Left ventricle myocardium inferior (tissue), 1 donor: ENCODE measurements at regions not wholly inside any gene's neighbourhood (a gene's known extent, or its start where the extent isn't known, plus 50 kb on each side); places are given as distances from the start of the nearest gene placed in this dataset.
"Not testable (repeated sequence)": the region's sequence is repeated elsewhere in the genome, so short reads cannot be mapped to it uniquely, and the experiment has no call there.

ENCODE experiments used
- DNase-seq: peaks from one replicate; pipeline ENCODE4 v3.0.0-alpha.2; 2020
- H3K27ac ChIP-seq: fragments of 200-600 bp; replicated peaks from 2 replicates; pipeline ENCODE4 v1.8.0; 2021
- H3K27me3 ChIP-seq: fragments of 200-600 bp; 2 replicates; pipeline ENCODE4 v1.8.0; 2021; ENCODE audit warnings: low read depth
- H3K36me3 ChIP-seq: fragments of 200-600 bp; 2 replicates; pipeline ENCODE4 v1.8.0; 2021
- H3K4me1 ChIP-seq: fragments of 200-600 bp; 2 replicates; pipeline ENCODE4 v1.8.0; 2021
- H3K4me3 ChIP-seq: fragments of 200-600 bp; 2 replicates; pipeline ENCODE4 v1.8.0; 2021; ENCODE audit warnings: mild to moderate bottlenecking, moderate library complexity
- H3K9me3 ChIP-seq: fragments of 200-600 bp; replicated peaks from 2 replicates; pipeline ENCODE4 v1.8.0; 2021
- intact Hi-C: fragments of 100-400 bp; cut with micrococcal nuclease; formaldehyde crosslinking; loops from one replicate; pipeline ENCODE4 v1.11.0; 2022
- TF ChIP-seq, protein P1 (sequence below): fragments of 200-600 bp; IDR thresholded peaks from 2 replicates; pipeline ENCODE4 v1.8.0; 2021; ENCODE audit warnings: antibody characterized with exemption, mild to moderate bottlenecking, borderline replicate concordance
- donor health status: DM: no; HTN: yes; CAD: no; lungs with severe emphysema.

DNA sequence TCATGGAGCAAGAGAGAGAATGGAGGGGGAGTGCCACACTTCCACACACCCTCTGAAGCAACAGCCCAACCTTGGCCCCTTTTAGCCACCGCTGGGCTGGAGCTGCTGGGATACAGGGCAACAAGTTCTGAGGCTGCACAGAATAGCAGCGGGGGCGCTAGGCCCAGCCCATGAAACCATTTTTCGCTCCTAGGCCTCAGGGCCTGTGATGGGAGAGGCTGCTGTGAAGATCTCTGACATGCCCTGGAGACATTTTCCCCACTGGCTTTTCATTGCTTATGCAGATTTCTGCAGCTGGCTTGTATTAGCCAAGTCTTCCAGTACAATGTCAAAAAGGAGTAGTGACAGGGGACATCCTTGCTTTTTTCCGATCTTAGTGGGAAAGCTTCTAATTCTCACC, 202.3 kb upstream of the B3GALT2 start:
- no peak for DNase-seq
- Histone ChIP-seq H3K9me3 (no peaks in the 10 kb centered on the region), H3K27ac (peak overlapping the region; percentile 44), H3K27me3 (no peaks in the 10 kb centered on the region), H3K4me3 (no peak overlapping the region), H3K4me1 (no peaks in the 10 kb centered on the region), H3K36me3 (no peaks in the 10 kb centered on the region)
- intact Hi-C loops, result no loop called here
- TF ChIP-seq, protein P1, sequence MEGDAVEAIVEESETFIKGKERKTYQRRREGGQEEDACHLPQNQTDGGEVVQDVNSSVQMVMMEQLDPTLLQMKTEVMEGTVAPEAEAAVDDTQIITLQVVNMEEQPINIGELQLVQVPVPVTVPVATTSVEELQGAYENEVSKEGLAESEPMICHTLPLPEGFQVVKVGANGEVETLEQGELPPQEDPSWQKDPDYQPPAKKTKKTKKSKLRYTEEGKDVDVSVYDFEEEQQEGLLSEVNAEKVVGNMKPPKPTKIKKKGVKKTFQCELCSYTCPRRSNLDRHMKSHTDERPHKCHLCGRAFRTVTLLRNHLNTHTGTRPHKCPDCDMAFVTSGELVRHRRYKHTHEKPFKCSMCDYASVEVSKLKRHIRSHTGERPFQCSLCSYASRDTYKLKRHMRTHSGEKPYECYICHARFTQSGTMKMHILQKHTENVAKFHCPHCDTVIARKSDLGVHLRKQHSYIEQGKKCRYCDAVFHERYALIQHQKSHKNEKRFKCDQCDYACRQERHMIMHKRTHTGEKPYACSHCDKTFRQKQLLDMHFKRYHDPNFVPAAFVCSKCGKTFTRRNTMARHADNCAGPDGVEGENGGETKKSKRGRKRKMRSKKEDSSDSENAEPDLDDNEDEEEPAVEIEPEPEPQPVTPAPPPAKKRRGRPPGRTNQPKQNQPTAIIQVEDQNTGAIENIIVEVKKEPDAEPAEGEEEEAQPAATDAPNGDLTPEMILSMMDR, result no peak

DNA sequence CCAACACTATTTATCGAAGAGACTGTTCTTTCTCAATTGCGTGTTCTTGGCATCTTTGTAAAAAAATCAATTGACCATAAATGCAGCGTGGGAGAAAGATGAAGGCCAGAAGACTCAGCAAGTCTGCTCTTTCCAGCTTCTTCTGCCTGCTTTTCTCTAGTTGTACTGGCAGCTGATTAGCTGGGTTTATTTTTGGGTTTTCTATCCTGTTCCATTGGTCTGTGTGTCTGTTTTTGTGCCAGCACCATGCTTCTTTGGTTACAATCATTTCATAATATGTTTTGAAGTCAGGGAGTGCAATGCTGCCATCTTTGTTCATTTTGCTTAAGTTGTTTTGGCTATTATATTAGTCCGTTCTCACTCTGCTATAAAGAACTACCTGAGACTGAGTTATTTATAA, 201.8 kb upstream of the B3GALT2 start:
- no peak for DNase-seq
- H3K36me3 ChIP-seq, result no peaks in the 10 kb centered on the region
- no peaks in the 10 kb centered on the region for H3K4me1 ChIP-seq
- H3K27ac ChIP-seq, result peak overlapping the region; percentile 44
- no peaks in the 10 kb centered on the region for H3K27me3 ChIP-seq
- H3K4me3 ChIP-seq, result no peak overlapping the region
- TF ChIP-seq, protein P1, result no peak
- no peaks in the 10 kb centered on the region for H3K9me3 ChIP-seq
- intact Hi-C loops, result no loop called here

DNA sequence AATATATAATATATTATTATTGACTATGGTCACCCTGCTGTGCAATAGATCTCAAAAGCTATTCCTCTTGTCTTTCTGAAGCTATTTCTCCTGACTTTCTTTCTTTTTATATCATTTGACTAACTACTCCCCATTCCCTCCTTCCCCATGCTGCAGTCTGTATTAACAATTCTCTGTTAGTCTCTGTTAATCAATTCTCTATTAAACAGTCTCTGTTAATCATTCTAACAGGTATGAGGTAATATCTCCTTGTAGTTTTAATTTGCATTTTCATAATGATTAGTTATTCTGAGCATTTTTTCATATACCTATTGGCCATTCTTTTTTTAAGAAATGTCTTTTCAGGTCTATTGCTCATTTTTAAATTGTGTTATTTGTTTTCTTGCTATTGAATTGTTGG, 201.0 kb upstream of the B3GALT2 start:
- TF ChIP-seq, protein P1, result no peak
- intact Hi-C loops, result no loop called here
- DNase-seq, result no peak
- Histone ChIP-seq H3K27ac (no peak overlapping the region), H3K4me3 (no peak overlapping the region), H3K4me1 (no peaks in the 10 kb centered on the region), H3K9me3 (no peaks in the 10 kb centered on the region), H3K36me3 (no peaks in the 10 kb centered on the region), H3K27me3 (no peaks in the 10 kb centered on the region)

DNA sequence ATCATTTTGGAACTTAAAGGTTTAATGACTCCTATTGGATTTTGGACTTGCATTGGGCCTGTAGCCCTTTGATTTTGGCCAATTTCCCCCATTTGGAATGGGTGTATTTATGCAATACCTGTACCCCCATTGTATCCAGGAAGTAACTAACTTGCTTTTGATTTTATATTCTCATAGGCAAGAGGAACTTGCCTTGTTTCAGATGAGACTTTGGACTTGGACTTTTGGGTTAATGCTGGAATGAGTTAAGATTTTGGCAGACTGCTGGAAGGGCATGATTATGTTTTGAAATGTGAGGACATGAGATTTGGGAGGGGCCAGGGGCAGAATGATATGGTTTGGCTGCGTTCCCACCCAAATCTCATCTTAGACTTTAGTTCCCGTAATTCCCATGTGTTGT, 192.0 kb upstream of the B3GALT2 start:
- H3K27me3 ChIP-seq, H3K27ac ChIP-seq, DNase-seq, H3K36me3 ChIP-seq, intact Hi-C loops, H3K9me3 ChIP-seq, H3K4me3 ChIP-seq, H3K4me1 ChIP-seq: not testable (repeated sequence)

DNA sequence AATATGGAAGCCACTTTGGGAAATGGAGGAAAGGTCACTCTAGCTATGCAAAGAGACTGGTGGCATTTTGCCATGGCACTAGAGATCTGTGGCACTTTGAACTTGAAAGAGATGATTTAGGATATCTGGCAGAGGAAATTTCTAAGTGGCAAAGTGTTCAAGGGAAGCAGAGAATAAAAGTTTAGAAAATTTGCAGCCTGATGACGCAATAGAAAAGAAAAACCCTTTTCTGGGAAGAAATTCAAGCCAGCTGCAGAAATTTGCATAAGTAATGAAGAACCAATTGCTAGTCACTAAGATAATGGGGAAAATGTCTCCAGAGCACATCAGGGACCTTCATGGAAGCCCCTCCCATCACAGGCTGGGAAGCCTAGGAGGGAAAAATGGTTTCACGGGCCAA, 191.1 kb upstream of the B3GALT2 start:
- Histone ChIP-seq H3K4me3 (no peak overlapping the region), H3K36me3 (no peaks in the 10 kb centered on the region), H3K4me1 (no peaks in the 10 kb centered on the region), H3K27ac (no peak overlapping the region), H3K9me3 (no peaks in the 10 kb centered on the region), H3K27me3 (no peaks in the 10 kb centered on the region)
- TF ChIP-seq, protein P1, result no peak
- DNase-seq, result no peak
- intact Hi-C loops, result no loop called here

DNA sequence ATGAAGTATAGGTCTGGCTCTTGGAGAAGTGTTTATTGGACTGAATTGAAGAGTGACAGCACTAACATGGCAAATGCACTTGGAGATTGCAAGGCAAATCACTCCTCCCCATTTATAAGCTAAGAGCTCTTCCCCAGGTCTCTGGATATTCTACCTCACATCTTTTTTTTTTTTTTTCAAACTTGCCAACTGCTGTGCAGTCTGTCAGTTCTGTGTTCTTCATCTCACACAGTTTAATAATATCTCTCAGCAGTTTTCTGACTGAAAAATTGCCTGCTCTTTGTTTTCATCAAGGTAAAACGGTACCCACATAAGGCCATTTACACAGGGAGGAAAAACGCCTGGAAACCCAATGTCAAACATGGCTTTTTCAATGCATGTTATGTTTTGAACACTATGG, 186.1 kb upstream of the B3GALT2 start:
- no peak for DNase-seq
- Histone ChIP-seq H3K9me3 (no peaks in the 10 kb centered on the region), H3K27me3 (no peaks in the 10 kb centered on the region), H3K4me3 (no peak overlapping the region), H3K36me3 (no peaks in the 10 kb centered on the region), H3K27ac (no peak overlapping the region), H3K4me1 (no peaks in the 10 kb centered on the region)
- intact Hi-C loops, result no loop called here
- TF ChIP-seq, protein P1, result no peak
